ENCODE measurements at regions not wholly inside any gene's neighbourhood (a gene's known extent, or its start where the extent isn't known, plus 50 kb on each side); places are given as distances from the start of the nearest gene placed in this dataset.

DNA sequence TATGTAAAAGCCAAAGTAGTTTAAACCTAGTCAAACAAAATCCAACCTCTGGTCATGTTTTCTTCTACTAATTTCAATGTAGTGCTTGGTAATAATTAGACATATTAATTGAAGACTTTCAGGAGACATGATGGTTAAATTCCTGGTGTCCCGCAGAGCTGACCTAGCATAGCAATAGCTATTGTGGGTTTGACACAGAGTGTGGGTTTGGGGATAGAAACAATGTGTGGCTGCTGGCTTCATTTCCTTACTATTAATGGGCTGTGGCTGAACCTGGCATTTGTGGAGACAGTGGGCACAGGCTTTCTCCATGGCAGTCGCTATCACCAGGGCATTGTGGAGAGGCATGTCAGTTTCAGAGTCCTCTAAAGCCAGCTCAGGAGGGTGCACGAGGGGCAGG, 54.1 kb upstream of the GGTLC1 start:
- H3K27me3 ChIP-seq (replicated peaks; ENCODE audit: insufficient read depth), result no peaks in the 10 kb centered on the region
- H3K27ac ChIP-seq, result no peak overlapping the region
- H3K36me3 ChIP-seq, result no peaks in the 10 kb centered on the region
- H3K4me3 ChIP-seq, result no peak overlapping the region
- DNase-seq (ENCODE audit: low spot score), result no peak
- no peaks in the 10 kb centered on the region for H3K4me1 ChIP-seq (ENCODE audit: control insufficient read depth in 1 of 2, low read depth in 2 of 2)
- H3K9me3 ChIP-seq, result no peaks in the 10 kb centered on the region
- TF ChIP-seq, protein P1, sequence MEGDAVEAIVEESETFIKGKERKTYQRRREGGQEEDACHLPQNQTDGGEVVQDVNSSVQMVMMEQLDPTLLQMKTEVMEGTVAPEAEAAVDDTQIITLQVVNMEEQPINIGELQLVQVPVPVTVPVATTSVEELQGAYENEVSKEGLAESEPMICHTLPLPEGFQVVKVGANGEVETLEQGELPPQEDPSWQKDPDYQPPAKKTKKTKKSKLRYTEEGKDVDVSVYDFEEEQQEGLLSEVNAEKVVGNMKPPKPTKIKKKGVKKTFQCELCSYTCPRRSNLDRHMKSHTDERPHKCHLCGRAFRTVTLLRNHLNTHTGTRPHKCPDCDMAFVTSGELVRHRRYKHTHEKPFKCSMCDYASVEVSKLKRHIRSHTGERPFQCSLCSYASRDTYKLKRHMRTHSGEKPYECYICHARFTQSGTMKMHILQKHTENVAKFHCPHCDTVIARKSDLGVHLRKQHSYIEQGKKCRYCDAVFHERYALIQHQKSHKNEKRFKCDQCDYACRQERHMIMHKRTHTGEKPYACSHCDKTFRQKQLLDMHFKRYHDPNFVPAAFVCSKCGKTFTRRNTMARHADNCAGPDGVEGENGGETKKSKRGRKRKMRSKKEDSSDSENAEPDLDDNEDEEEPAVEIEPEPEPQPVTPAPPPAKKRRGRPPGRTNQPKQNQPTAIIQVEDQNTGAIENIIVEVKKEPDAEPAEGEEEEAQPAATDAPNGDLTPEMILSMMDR (IDR thresholded peaks at IDR 0.05), result no peak
- ATAC-seq (ENCODE audit: insufficient number of reproducible peaks, low FRiP score, low read depth), result no peak

DNA sequence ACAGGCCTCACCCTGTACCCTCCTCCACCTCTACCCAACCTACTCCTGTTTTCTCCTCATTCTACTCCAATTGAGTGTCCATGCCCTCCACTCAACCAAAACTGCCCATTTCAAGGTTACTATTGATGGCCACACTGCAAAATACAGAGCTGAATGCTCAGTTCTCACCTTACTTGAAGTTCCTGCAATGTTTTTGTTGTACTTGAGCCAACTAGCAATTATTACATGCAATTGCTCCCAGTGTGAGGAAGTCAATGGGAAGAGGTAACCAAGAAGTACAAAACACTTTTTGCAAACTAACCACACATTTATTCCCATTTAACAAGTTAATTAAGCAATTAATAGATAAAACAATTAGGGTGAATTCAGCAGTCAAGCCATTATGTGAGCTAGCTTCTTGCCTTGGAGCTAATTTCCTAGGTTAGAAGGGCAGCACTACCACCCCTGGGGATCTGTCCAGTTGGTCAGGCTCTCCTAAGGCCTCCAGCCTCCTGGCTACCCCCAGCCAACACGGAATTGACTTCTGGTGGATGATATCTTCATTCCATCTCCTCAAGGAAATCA, 52.4 kb upstream of the GGTLC1 start:
- Histone ChIP-seq H3K4me3 (no peak overlapping the region), H3K9me3 (no peaks in the 10 kb centered on the region), H3K4me1 (ENCODE audit: control insufficient read depth in 1 of 2, low read depth in 2 of 2) (no peaks in the 10 kb centered on the region), H3K27me3 (replicated peaks; ENCODE audit: insufficient read depth) (no peaks in the 10 kb centered on the region), H3K27ac (no peak overlapping the region), H3K36me3 (no peaks in the 10 kb centered on the region)
- ATAC-seq (ENCODE audit: insufficient number of reproducible peaks, low FRiP score, low read depth) (no peak), DNase-seq (ENCODE audit: low spot score) (no peak)
- TF ChIP-seq, protein P1 (IDR thresholded peaks at IDR 0.05), result no peak

DNA sequence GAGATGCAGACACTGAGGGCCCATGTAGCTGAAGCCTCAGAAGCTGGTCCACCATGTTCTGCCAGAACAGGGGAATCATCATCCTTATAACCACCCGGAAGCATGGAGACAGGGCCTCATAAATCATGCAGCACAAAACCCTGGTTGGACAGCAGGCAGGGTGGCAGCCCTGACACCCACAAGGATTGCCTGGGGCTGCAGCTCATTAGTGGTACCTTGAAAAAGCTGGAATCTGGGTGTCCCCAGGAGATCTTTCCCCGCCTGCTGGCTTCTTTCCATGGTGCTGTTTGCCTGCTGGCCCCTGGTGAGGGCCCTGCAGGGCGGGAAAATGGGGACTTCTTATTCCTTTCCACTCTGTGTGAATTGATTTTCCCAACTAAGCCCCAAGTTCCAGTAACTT, 50.6 kb upstream of the GGTLC1 start:
- ATAC-seq (ENCODE audit: insufficient number of reproducible peaks, low FRiP score, low read depth), result no peak
- TF ChIP-seq, protein P1 (IDR thresholded peaks at IDR 0.05), result no peak

More for the DNA sequence above, 50.6 kb upstream of the GGTLC1 start:
- Histone ChIP-seq H3K36me3 (no peaks in the 10 kb centered on the region), H3K27ac (no peak overlapping the region), H3K27me3 (replicated peaks; ENCODE audit: insufficient read depth) (no peaks in the 10 kb centered on the region), H3K9me3 (no peaks in the 10 kb centered on the region), H3K4me1 (ENCODE audit: control insufficient read depth in 1 of 2, low read depth in 2 of 2) (no peaks in the 10 kb centered on the region), H3K4me3 (no peak overlapping the region)
- no peak for DNase-seq (ENCODE audit: low spot score)
